GM18511 (cell line): ENCODE measurements at regions not wholly inside any gene's neighbourhood (a gene's known extent, or its start where the extent isn't known, plus 50 kb on each side); places are given as distances from the start of the nearest gene placed in this dataset.
A peak's percentile ranks its signal among the peaks of the same experiment; 100 is the strongest.

Experiments
- ATAC-seq: cut with Tn5 transposase; IDR thresholded peaks from one replicate; pipeline ENCODE4 v1.9.1; 2021; ENCODE audit warnings: mild to moderate bottlenecking, moderate library complexity; ENCODE audit not compliant: unreplicated experiment

DNA sequence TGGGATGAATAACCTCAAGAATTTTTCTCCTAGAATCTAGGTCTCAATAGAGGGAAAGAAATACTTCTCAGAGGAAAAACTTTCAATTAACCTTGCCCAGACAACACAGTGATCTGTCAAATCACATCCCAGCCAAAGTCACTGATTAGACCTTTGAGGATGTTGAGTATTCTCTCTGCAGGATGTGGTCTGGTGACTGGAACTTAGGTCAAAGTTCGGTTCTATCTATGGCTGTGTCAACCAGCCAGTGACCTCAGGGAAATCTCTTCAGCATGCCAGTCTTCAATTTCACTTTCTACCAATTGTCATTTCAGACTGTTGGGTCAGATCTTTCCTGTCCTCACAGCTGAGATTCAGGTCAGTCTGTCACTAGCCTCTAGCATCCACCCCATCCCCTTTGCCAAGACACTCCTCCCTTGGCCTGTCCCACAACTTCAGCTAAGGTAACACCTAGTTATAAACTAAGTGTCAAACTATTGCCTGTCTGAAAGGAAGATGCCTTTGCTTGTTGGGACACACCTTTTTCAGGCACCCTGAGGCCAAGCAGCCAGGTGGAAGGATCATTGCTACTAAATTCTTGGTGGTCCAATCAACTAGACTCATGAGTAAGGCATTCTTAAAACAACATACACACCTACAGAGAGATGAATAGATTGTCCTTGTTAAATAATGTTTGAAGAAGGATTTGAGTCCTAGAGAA lies 156.3 kb upstream of the FST start:
- ATAC-seq = peak; percentile 92

DNA sequence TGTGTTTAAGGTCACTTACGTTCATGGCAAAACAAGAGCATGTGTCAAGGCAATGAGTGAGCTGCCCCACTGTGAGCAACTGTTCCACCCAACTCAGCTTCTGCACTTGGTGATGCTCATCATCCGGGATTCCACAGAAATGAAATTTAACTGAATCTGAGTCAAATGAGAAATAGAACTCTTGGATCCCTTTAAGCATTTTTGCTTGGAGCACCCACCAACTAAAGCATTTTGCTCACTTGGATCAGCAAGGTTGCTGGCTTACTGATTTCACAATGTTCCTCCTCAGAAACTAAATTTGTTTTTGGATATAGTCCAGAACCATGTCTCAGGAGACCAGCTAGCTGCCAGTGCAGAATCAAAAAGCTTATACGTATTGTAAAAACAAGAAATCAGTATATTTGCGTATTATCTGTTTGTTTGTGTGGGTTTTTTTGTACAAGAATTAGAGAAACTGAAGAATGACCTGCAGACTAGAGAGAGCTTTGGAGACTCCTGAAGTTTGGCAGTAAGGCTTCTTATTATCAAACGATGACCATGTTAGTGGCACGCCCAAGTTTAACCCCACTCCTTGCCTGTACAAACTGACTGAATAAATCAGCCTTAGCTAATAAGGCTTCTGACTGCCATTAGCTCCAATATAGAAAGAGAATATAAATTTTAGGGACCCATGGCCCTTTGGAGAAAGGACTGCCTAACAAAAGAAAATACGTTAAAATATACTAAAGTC lies 153.8 kb upstream of the FST start:
- ATAC-seq = no peak

- ATAC-seq = no peak
Observed at GRCh38 chr5:53327811-53328334, 152.6 kb upstream of the FST start.

DNA sequence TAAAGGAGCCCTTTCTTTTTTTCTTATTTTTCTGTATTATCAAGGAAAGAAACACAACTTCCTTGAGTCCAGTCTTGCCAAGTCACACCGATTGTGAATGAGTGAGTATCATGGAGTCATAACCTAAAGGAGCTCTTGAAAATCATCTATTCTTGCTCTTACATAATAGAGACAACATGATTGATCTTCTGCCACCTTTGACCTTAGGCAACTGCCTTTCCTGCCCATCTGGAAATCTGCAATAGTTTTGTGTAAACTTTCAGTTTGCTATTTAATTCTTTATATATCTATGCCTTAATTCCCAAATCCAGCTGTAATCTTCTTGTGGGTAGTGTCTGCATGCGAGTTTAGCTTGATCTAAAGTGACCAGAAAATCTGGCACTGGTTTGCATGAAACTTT lies 149.9 kb upstream of the FST start:
- ATAC-seq = no peak

GRCh38 chr5:53331463-53331862 lies 149.0 kb upstream of the FST start:
- ATAC-seq = no peak

DNA sequence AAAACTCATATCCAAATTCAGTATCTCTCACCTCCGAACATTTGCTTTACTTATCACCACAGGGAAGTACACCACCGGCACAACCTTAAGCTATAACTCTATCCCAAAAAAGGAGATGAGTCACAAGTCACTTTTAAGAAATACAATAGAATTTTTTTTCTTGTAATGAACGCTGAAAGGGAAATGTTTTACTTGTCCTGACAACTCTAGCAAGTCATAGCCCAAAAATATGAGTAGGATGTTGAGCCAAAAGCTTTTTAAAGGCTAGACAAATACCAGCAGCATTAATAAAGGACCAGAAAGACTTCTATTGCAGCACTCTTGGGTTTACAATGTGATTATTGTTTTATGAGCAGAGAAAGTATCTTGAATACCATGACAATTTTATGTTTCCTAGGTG lies 147.3 kb upstream of the FST start:
- ATAC-seq = no peak

GRCh38 chr5:53334431-53334941 lies 145.9 kb upstream of the FST start:
- ATAC-seq = no peak

GRCh38 chr5:53335115-53335514 lies 145.3 kb upstream of the FST start:
- no peak for ATAC-seq

DNA sequence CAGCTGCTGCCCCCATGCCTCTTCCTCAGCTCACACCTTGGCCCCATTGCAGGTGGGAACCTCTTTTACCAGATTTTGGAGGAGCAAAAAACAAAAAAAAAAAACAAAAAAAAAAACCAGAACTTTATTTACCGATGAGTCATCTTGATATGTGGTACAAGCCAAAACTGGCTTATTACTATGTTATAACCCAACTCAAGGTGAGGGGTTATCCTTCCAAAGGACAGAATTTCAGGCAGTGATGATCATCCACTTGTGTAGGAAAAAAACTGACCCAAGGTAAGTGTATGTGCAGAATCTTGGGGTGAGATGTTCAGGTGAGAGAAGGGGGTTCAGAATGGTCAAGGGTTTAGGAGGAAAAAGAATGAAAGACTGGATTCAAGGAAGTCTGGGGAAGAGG lies 142.6 kb upstream of the FST start:
- no peak for ATAC-seq

DNA sequence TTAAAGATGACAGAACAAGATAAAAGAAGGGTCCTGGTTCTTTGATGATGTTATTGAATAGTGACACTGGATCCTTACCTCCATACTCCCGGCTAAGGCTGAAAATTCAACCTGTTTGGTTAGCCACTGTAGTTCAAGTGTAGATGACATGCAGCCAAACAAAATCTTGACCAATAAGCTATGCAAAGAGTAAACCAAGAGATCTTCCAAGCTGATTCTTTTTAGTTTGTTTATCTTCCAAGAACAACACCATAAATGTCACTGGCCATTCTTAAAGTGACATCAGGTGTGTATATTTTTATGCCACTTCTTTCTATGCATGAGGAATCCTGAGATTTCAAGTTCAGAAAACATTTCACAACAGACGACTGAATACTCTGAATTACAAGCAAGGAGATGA lies 141.5 kb upstream of the FST start:
- ATAC-seq = no peak

- no peak for ATAC-seq
Observed at GRCh38 chr5:53339962-53340540, 140.4 kb upstream of the FST start.

GRCh38 chr5:53340956-53341750 lies 139.3 kb upstream of the FST start:
- ATAC-seq = no peak

GRCh38 chr5:53342236-53342635 lies 138.2 kb upstream of the FST start:
- no peak for ATAC-seq

DNA sequence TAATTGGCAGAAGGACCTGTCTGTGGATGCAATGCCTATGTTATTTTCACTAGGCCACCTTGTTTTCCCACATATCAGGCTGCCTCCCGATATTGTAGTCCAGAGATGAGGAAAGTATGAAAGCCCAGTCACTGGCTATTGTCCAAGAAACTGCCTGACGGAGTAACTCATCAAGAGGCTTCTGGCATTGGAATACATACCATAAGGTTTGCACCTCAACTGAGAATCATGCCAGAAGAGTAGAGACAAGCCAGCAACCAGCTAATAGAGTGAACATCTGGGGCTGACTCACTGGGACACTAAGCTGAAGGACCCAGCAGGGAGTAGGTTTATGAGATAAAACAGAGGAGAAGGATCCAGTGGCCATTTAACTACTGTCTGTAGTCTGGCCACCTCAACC lies 137.2 kb upstream of the FST start:
- ATAC-seq = no peak

DNA sequence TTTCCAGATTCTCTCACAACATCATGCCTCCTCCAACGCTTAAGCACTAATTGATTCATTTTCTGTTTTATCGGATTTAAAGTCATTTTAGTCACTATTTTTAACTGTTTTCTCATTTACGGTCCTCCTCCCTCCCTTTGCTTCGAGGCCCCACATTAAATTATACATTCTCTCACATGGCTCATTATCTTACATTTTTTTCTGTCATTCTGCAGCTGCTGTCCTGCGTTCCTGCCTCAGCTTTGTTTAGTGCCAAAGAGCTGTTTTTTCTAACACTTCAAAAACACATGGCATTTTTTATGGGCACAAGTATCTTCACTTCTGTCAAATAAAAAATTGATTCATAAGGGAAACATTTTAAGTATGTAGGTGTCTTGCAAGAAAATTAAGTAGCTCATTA lies 130.1 kb upstream of the FST start:
- no peak for ATAC-seq

DNA sequence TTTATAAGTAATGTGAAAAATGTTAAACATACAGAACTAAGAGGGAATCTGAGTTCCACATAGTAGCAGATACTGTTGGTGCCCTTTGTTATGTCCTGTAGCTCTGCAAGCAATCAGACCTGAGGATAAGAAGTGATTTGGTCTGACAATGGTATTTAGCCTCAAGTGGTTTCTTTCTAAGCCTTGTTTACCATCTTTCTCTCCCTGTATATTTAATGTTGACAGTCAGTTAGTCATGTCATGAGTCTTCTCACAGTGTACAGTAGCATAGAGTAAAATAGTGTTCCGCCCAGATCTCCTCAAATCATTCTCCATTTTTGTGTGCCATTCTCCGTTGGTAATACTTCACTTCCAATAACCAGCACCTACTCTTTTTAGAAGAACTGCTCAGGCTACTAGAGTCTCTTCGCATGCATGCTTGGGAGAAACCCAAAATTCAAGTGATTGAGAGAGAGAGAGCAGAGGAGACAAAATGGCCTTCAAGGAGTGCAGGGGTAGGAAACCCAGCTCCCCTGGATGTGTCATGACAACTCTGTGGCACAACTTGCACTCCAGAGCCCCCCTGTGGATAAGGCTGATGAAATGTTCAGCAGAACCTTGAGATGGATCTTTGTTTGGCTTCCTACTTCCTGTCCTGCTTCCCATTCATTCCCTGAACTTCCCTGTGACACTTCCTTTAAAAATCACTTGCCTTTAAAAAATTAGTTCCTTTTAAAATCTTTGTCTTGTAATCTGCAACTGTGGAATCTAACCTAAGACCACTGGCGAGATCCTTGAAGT lies 129.2 kb upstream of the FST start:
- no peak for ATAC-seq

GRCh38 chr5:53355316-53355715 lies 125.1 kb upstream of the FST start:
- no peak for ATAC-seq

GRCh38 chr5:53355931-53356330 lies 124.5 kb upstream of the FST start:
- ATAC-seq = no peak

GRCh38 chr5:53357439-53357838 lies 123.0 kb upstream of the FST start:
- peak; percentile 68 for ATAC-seq

GRCh38 chr5:53358794-53359193 lies 121.6 kb upstream of the FST start:
- ATAC-seq = no peak
